ENCODE measurements at regions not wholly inside any gene's neighbourhood (a gene's known extent, or its start where the extent isn't known, plus 50 kb on each side); places are given as distances from the start of the nearest gene placed in this dataset.

DNA sequence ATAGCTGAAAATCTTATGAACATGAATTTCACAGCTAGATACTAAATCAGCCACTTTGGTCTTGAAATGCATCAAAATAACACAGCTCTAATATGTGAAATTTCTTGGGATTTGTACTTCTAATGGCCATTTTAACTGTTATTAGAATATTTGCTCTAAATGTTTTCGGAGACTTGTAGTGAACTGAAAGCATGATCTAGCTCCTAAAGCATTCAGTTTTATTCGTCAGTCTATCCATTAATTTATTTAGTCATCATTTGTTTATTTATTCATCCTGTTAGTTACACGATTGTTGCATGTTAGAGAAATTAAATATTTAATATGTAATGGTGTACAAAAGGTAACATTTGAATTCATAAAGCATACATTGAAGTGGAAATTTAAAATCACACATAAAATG is 1132.7 kb downstream of the SLITRK1 start:
- H3K4me2 ChIP-seq (ENCODE audit: insufficient read depth, low read length): no peak overlapping the region
- CTCF ChIA-PET: no interaction called here
- FAIRE-seq (no peak), DNase-seq (ENCODE audit: low read depth, low spot score) (no peak)
- H3K9ac ChIP-seq (replicated peaks; ENCODE audit: extremely low read depth, insufficient read depth, low read length): no peak overlapping the region
- no peaks in the 10 kb centered on the region for H4K20me1 ChIP-seq (replicated peaks; ENCODE audit: control insufficient read depth, extremely low read depth, insufficient read depth, low read length)
- TF ChIP-seq JUN (IDR thresholded peaks at IDR 0.05; ENCODE audit: borderline replicate concordance, insufficient read depth, insufficient read length, low read depth) (no peak), POLR2A (IDR thresholded peaks at IDR 0.05; ENCODE audit: low read depth, low read length) (no peak), FOS (IDR thresholded peaks at IDR 0.05; ENCODE audit: borderline replicate concordance, insufficient read depth, low read length) (no peak), MYC (IDR thresholded peaks at IDR 0.05; ENCODE audit: low read depth, low read length) (no peak), GATA2 (IDR thresholded peaks at IDR 0.05; ENCODE audit: insufficient read depth, insufficient read length, low read depth, low read length) (no peak)
- TF ChIP-seq, protein P1, sequence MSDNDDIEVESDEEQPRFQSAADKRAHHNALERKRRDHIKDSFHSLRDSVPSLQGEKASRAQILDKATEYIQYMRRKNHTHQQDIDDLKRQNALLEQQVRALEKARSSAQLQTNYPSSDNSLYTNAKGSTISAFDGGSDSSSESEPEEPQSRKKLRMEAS (IDR thresholded peaks at IDR 0.05; ENCODE audit: insufficient read depth, insufficient read length): no peak
- no peak overlapping the region for H3K4me3 ChIP-seq (replicated peaks in 1 of 3; ENCODE audit: insufficient read depth in 1 of 3, low read depth in 1 of 3, low read length in 3 of 3)
- intact Hi-C loops (cut with micrococcal nuclease): no loop called here
- H3K27me3 ChIP-seq (ENCODE audit: control insufficient read depth in 2 of 2, insufficient read depth in 2 of 2, low read length in 2 of 2): no peaks in the 10 kb centered on the region
- BruUV-seq (replicated peaks): no TSS peak
- POLR2A ChIA-PET: no interaction called here
- H3K36me3 ChIP-seq (ENCODE audit: control insufficient read depth in 2 of 2, extremely low read depth in 1 of 2, insufficient read depth in 2 of 2, low read length in 2 of 2): no peaks in the 10 kb centered on the region
- dilution Hi-C loops (cut with MboI; ENCODE audit: extremely low pct_ligation_motif_present, low sequenced_read_pairs): no loop called here
- H3K79me2 ChIP-seq (ENCODE audit: control insufficient read depth, insufficient read depth, low read length): no peaks in the 10 kb centered on the region
- no peaks in the 10 kb centered on the region for H3K9me1 ChIP-seq (replicated peaks; ENCODE audit: control insufficient read depth, extremely low read depth, insufficient read depth, low read length)
- no peaks in the 10 kb centered on the region for H3K4me1 ChIP-seq (ENCODE audit: control insufficient read depth, extremely low read depth, insufficient read depth, low read length)
- H3K9me3 ChIP-seq (replicated peaks; ENCODE audit: control insufficient read depth, insufficient read depth, low read length): no peaks in the 10 kb centered on the region
- H3K27ac ChIP-seq (ENCODE audit: insufficient read depth, low read depth, low read length): no peak overlapping the region
- H2AFZ ChIP-seq (ENCODE audit: low read depth, low read length): no peak overlapping the region

DNA sequence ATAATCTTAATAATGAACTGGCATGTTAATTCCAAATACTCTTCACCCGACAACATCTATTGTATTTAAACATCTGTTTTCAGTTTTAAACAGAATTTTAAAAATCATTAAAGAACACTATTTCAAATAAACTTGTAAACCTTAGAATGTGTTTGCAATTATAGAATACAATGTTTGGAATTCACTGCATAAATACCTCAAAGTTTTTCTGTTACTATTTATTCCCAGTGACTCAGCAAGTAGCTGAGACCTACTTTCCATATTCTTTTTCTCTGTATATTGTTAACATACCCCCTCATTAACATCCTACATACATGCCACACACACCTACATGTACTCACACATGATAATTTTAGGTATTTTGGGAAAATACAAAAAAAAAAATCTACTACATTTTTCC is 1134.3 kb downstream of the SLITRK1 start:
- no peaks in the 10 kb centered on the region for H4K20me1 ChIP-seq (replicated peaks; ENCODE audit: control insufficient read depth, extremely low read depth, insufficient read depth, low read length)
- no peaks in the 10 kb centered on the region for H3K4me1 ChIP-seq (ENCODE audit: control insufficient read depth, extremely low read depth, insufficient read depth, low read length)
- no peak overlapping the region for H3K4me2 ChIP-seq (ENCODE audit: insufficient read depth, low read length)
- TF ChIP-seq POLR2A (IDR thresholded peaks at IDR 0.05; ENCODE audit: low read depth, low read length): no peak
- TF ChIP-seq JUN (IDR thresholded peaks at IDR 0.05; ENCODE audit: borderline replicate concordance, insufficient read depth, insufficient read length, low read depth): no peak
- no peak for TF ChIP-seq EZH2 (IDR thresholded peaks at IDR 0.05; ENCODE audit: borderline replicate concordance, low read depth, low read length, severe bottlenecking)
- TF ChIP-seq, protein P2, sequence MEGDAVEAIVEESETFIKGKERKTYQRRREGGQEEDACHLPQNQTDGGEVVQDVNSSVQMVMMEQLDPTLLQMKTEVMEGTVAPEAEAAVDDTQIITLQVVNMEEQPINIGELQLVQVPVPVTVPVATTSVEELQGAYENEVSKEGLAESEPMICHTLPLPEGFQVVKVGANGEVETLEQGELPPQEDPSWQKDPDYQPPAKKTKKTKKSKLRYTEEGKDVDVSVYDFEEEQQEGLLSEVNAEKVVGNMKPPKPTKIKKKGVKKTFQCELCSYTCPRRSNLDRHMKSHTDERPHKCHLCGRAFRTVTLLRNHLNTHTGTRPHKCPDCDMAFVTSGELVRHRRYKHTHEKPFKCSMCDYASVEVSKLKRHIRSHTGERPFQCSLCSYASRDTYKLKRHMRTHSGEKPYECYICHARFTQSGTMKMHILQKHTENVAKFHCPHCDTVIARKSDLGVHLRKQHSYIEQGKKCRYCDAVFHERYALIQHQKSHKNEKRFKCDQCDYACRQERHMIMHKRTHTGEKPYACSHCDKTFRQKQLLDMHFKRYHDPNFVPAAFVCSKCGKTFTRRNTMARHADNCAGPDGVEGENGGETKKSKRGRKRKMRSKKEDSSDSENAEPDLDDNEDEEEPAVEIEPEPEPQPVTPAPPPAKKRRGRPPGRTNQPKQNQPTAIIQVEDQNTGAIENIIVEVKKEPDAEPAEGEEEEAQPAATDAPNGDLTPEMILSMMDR (IDR thresholded peaks at IDR 0.05; ENCODE audit: extremely low read depth in 1 of 2, insufficient read depth in 1 of 2, low read depth in 1 of 2, low read length in 2 of 2): no peak
- TF ChIP-seq, protein P1 (IDR thresholded peaks at IDR 0.05; ENCODE audit: insufficient read depth, insufficient read length): no peak
- no peak for TF ChIP-seq POLR2AphosphoS5 (IDR thresholded peaks at IDR 0.05; ENCODE audit: insufficient read depth, low read depth, low read length)
- TF ChIP-seq FOS (IDR thresholded peaks at IDR 0.05; ENCODE audit: borderline replicate concordance, insufficient read depth, low read length): no peak
- TF ChIP-seq MYC (IDR thresholded peaks at IDR 0.05; ENCODE audit: low read depth, low read length): no peak
- TF ChIP-seq GATA2 (IDR thresholded peaks at IDR 0.05; ENCODE audit: insufficient read depth, insufficient read length, low read depth, low read length): no peak
- no peaks in the 10 kb centered on the region for H3K79me2 ChIP-seq (ENCODE audit: control insufficient read depth, insufficient read depth, low read length)
- intact Hi-C loops (cut with micrococcal nuclease): no loop called here
- FAIRE-seq: no peak
- no peaks in the 10 kb centered on the region for H3K36me3 ChIP-seq (ENCODE audit: control insufficient read depth in 2 of 2, extremely low read depth in 1 of 2, insufficient read depth in 2 of 2, low read length in 2 of 2)
- ChIA-PET POLR2A (no interaction called here), CTCF (no interaction called here)
- no peak overlapping the region for H3K4me3 ChIP-seq (replicated peaks in 1 of 3; ENCODE audit: insufficient read depth in 1 of 3, low read depth in 1 of 3, low read length in 3 of 3)
- no peak overlapping the region for H2AFZ ChIP-seq (ENCODE audit: low read depth, low read length)
- DNase-seq (ENCODE audit: low read depth, low spot score): no peak
- no peaks in the 10 kb centered on the region for H3K9me1 ChIP-seq (replicated peaks; ENCODE audit: control insufficient read depth, extremely low read depth, insufficient read depth, low read length)
- dilution Hi-C loops (cut with MboI; ENCODE audit: extremely low pct_ligation_motif_present, low sequenced_read_pairs): no loop called here
- no peak overlapping the region for H3K27ac ChIP-seq (ENCODE audit: insufficient read depth, low read depth, low read length)
- H3K27me3 ChIP-seq (ENCODE audit: control insufficient read depth in 2 of 2, insufficient read depth in 2 of 2, low read length in 2 of 2): no peaks in the 10 kb centered on the region
- H3K9ac ChIP-seq (replicated peaks; ENCODE audit: extremely low read depth, insufficient read depth, low read length): no peak overlapping the region
- no TSS peak for BruUV-seq (replicated peaks)
- H3K9me3 ChIP-seq (replicated peaks; ENCODE audit: control insufficient read depth, insufficient read depth, low read length): no peaks in the 10 kb centered on the region

Measured in endothelial cell of umbilical vein (primary cell).